Uterus (tissue), 2 donors: ENCODE measurements at regions not wholly inside any gene's neighbourhood (a gene's known extent, or its start where the extent isn't known, plus 50 kb on each side); places are given as distances from the start of the nearest gene placed in this dataset.

Experiments
- POLR2A ChIP-seq, 2 donors: fragments of 450-650 bp; IDR thresholded peaks; one replicate each; pipeline ENCODE4 v1.6.1; 2016; ENCODE audit warnings: antibody characterized with exemption in 2 of 2, mild to moderate bottlenecking in 1 of 2, moderate library complexity in 1 of 2
- TF ChIP-seq, protein P1 (sequence below), 4 experiments: fragments of 200-600 bp in 2 of 4; fragments of 450-650 bp in 2 of 4; sonication (generic) in 2 of 4; IDR thresholded peaks; one replicate each; pipeline ENCODE4 v1.5.1; 2016 to 2019; ENCODE audit warnings: antibody characterized with exemption in 4 of 4, mild to moderate bottlenecking in 2 of 4, moderate library complexity in 1 of 4

- no peak for TF ChIP-seq POLR2A (IDR thresholded peaks at IDR 0.05)
- TF ChIP-seq, protein P1, sequence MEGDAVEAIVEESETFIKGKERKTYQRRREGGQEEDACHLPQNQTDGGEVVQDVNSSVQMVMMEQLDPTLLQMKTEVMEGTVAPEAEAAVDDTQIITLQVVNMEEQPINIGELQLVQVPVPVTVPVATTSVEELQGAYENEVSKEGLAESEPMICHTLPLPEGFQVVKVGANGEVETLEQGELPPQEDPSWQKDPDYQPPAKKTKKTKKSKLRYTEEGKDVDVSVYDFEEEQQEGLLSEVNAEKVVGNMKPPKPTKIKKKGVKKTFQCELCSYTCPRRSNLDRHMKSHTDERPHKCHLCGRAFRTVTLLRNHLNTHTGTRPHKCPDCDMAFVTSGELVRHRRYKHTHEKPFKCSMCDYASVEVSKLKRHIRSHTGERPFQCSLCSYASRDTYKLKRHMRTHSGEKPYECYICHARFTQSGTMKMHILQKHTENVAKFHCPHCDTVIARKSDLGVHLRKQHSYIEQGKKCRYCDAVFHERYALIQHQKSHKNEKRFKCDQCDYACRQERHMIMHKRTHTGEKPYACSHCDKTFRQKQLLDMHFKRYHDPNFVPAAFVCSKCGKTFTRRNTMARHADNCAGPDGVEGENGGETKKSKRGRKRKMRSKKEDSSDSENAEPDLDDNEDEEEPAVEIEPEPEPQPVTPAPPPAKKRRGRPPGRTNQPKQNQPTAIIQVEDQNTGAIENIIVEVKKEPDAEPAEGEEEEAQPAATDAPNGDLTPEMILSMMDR (IDR thresholded peaks at IDR 0.05) = no peak
These were observed 212.2 kb upstream of the GOLIM4 start for GRCh38 chr3:168307893-168308292.
